SK-N-SH (cell line): ENCODE measurements at regions not wholly inside any gene's neighbourhood (a gene's known extent, or its start where the extent isn't known, plus 50 kb on each side); places are given as distances from the start of the nearest gene placed in this dataset.

ENCODE experiments used
- CTCF ChIA-PET: fragments of 300-600, 350-600 bp; formaldehyde crosslinking; extraction: SDS; loops from one replicate; lab custom pipeline; 2021; lab: Yijun Ruan, JAX
- POLR2A ChIA-PET: fragments of 350-600 bp; sonication (Branson Sonifier 250); formaldehyde crosslinking; extraction: SDS; loops from one replicate; lab custom pipeline; 2020; ENCODE audit warnings: antibody characterized with exemption, inconsistent platforms; lab: Yijun Ruan, JAX
- DNase-seq: peaks from one replicate; pipeline ENCODE4 v3.0.0; 2012
- H2AFZ ChIP-seq: fragments of 200-600 bp; sonication (generic); 2 replicates; pipeline ENCODE4 v1.8.1; 2016; ENCODE audit warnings: antibody characterized with exemption, mild to moderate bottlenecking, low read depth
- H3F3A ChIP-seq: fragments of 200-600 bp; sonication (generic); replicated peaks from 2 replicates; pipeline ENCODE3; 2016; ENCODE audit warnings: antibody characterized with exemption, mild to moderate bottlenecking; ENCODE audit not compliant: insufficient read depth
- H3K27ac ChIP-seq, 2 experiments: fragments of 200-500 bp in 1 of 2; fragments of 200-600 bp in 1 of 2; sonication (Bioruptor generic) in 1 of 2; sonication (generic), shearing (Covaris generic) in 1 of 2; 2 replicates each; pipeline versions ENCODE4 v1.5.1 to v1.6.1; 2014 to 2016; ENCODE audit warnings: low read depth in 2 of 2, inconsistent platforms in 1 of 2, low read length in 1 of 2, mild to moderate bottlenecking in 1 of 2, mixed read lengths in 1 of 2
- H3K27me3 ChIP-seq: fragments of 200-600 bp; sonication (generic), shearing (Covaris generic); 2 replicates; pipeline ENCODE4 v1.6.1; 2016; ENCODE audit warnings: mixed run types; ENCODE audit not compliant: insufficient read depth
- H3K36me3 ChIP-seq, 2 experiments: fragments of 200-500 bp in 1 of 2; fragments of 200-600 bp in 1 of 2; sonication (Bioruptor generic) in 1 of 2; sonication (generic) in 1 of 2; replicated peaks in 1 of 2; 2 replicates each; pipeline versions ENCODE3 to v1.5.1; 2014 to 2016; ENCODE audit warnings: low read length in 1 of 2, mild to moderate bottlenecking in 1 of 2; ENCODE audit not compliant: insufficient read depth in 2 of 2, control insufficient read depth in 1 of 2
- H3K4me1 ChIP-seq, 2 experiments: fragments of 200-500 bp in 1 of 2; fragments of 200-600 bp in 1 of 2; sonication (Bioruptor generic) in 1 of 2; sonication (generic), shearing (Covaris generic) in 1 of 2; 2 replicates each; pipeline versions ENCODE4 v1.5.1 to v1.6.1; 2014 to 2016; ENCODE audit warnings: low read depth in 1 of 2, low read length in 1 of 2, mixed run types in 1 of 2; ENCODE audit not compliant: insufficient read depth in 2 of 2, control insufficient read depth in 1 of 2
- H3K4me2 ChIP-seq: fragments of 200-600 bp; sonication (generic), shearing (Covaris generic); 2 replicates; pipeline ENCODE4 v1.6.1; 2017; ENCODE audit warnings: mixed run types
- H3K4me3 ChIP-seq, 2 experiments: fragments of 200-500 bp in 1 of 2; fragments of 200-600 bp in 1 of 2; sonication (Bioruptor generic) in 1 of 2; sonication (generic), shearing (Covaris generic) in 1 of 2; 2 replicates each; pipeline versions ENCODE4 v1.5.1 to v1.8.1; 2014 to 2016; ENCODE audit warnings: low read depth in 2 of 2, inconsistent platforms in 1 of 2, low read length in 1 of 2, mild to moderate bottlenecking in 1 of 2, mixed read lengths in 1 of 2, moderate library complexity in 1 of 2
- H3K79me2 ChIP-seq: fragments of 200-600 bp; sonication (generic); 2 replicates; pipeline ENCODE4 v1.8.1; 2017; ENCODE audit warnings: mild to moderate bottlenecking; ENCODE audit not compliant: insufficient read depth
- H3K9ac ChIP-seq: fragments of 200-600 bp; sonication (generic); 2 replicates; pipeline ENCODE4 v1.6.1; 2017; ENCODE audit warnings: mixed run types
- H3K9me2 ChIP-seq: fragments of 200-600 bp; sonication (generic); 2 replicates; pipeline ENCODE4 v1.6.1; 2017; ENCODE audit warnings: mixed run types
- H3K9me3 ChIP-seq: fragments of 200-600 bp; sonication (generic); 2 replicates; pipeline ENCODE4 v1.6.1; 2017; ENCODE audit warnings: mixed run types, mild to moderate bottlenecking, moderate library complexity
- H4K20me1 ChIP-seq: fragments of 200-600 bp; sonication (generic); 2 replicates; pipeline ENCODE4 v1.6.1; 2017; ENCODE audit warnings: mild to moderate bottlenecking, mixed run types; ENCODE audit not compliant: insufficient read depth
- CHD2 ChIP-seq: fragments of 150-350 bp; IDR thresholded peaks from 2 replicates; pipeline ENCODE4 v1.6.1; 2018; ENCODE audit warnings: low read length; ENCODE audit not compliant: partially characterized antibody
- EP300 ChIP-seq, 2 experiments: IDR thresholded peaks; 2 replicates each; pipeline versions ENCODE4 v1.4.0 to v1.6.1; 2012; ENCODE audit warnings: borderline replicate concordance in 1 of 2, low read depth in 1 of 2, low read length in 1 of 2
- EZH2phosphoT487 ChIP-seq: fragments of 200-600 bp; sonication (generic); IDR thresholded peaks from 2 replicates; pipeline ENCODE4 v1.6.1; 2017; ENCODE audit warnings: low read depth, mixed run types, mild to moderate bottlenecking, antibody characterized with exemption, moderate library complexity, borderline replicate concordance
- FOSL2 ChIP-seq: IDR thresholded peaks from 2 replicates; pipeline ENCODE4 v1.4.0; 2012; ENCODE audit warnings: low read depth, mild to moderate bottlenecking, moderate library complexity, borderline replicate concordance
- FOXM1 ChIP-seq: IDR thresholded peaks from 2 replicates; pipeline ENCODE4 v1.4.0; 2012; ENCODE audit warnings: low read depth, mild to moderate bottlenecking
- MEF2A ChIP-seq: IDR thresholded peaks from 2 replicates; pipeline ENCODE4 v1.4.0; 2012; ENCODE audit warnings: low read depth, borderline replicate concordance
- NRF1 ChIP-seq: IDR thresholded peaks from 2 replicates; pipeline ENCODE4 v1.6.1; 2012; ENCODE audit warnings: low read depth, mild to moderate bottlenecking, low read length
- PBX3 ChIP-seq: IDR thresholded peaks from 2 replicates; pipeline ENCODE4; 2012
- POLR2AphosphoS5 ChIP-seq: IDR thresholded peaks from 2 replicates; pipeline ENCODE4 v1.6.1; 2012; ENCODE audit warnings: low read depth, low read length
- RCOR1 ChIP-seq: fragments of 150-350 bp; IDR thresholded peaks from 2 replicates; pipeline ENCODE4 v1.6.1; 2017; ENCODE audit warnings: antibody characterized with exemption, low read length
- SIN3A ChIP-seq: IDR thresholded peaks from 2 replicates; pipeline ENCODE4 v1.6.1; 2012; ENCODE audit warnings: low read depth, mild to moderate bottlenecking, low read length, moderate library complexity, borderline replicate concordance
- TCF12 ChIP-seq: IDR thresholded peaks from 2 replicates; pipeline ENCODE4 v1.4.0; 2012
- YY1 ChIP-seq: IDR thresholded peaks from 2 replicates; pipeline ENCODE4 v1.4.0; 2012; ENCODE audit warnings: low read depth, mild to moderate bottlenecking
- WGBS: methylation state at CpG from one replicate; pipeline ENCODE4 v1.1.6; 2017; ENCODE audit warnings: low lambda C conversion rate; 5-methylcytosine and 5-hydroxymethylcytosine counted together
- TF ChIP-seq, protein P1 (sequence below): fragments of 150-350 bp; IDR thresholded peaks from 2 replicates; pipeline ENCODE4 v1.6.1; 2016; ENCODE audit warnings: mild to moderate bottlenecking, low read depth, low read length
- TF ChIP-seq, protein P2 (sequence below): IDR thresholded peaks from 2 replicates; pipeline ENCODE4 v1.6.1; 2012; ENCODE audit warnings: mild to moderate bottlenecking, low read depth, low read length, moderate library complexity
- TF ChIP-seq, protein P3 (sequence below): fragments of 150-350 bp; IDR thresholded peaks from 2 replicates; pipeline ENCODE4 v1.6.1; 2017; ENCODE audit warnings: antibody characterized with exemption, low read length, low read depth, borderline replicate concordance

DNA sequence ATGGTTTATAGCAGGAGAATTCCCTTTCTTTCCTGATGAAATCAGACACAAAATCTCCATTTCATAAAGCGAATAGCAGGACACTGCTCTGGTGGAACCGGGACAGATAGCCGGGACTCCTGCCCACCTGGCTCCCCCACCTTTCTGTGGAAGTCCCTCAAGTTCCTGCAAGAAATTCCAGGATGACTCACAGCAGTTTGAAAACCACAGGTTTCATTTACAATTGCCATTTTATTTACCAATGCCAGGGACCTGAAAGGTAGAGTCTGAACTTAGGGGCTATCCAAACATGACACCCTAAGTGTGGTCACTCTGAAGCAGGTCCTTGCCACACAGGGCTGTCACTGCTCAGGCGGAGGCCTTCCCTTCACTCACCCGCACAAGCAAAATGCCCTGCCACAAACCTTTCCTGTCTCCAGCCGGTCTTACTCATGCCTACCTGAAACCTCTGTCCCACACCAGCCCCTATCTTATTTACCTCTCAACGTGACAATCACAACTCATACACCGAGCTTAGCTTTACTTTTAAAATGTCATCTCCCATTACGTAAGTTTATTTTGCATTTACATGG is 63.3 kb upstream of the TAF1L start:
- Histone ChIP-seq H3K4me2 (no peak overlapping the region), H3K4me1 (no peaks in the 10 kb centered on the region), H3F3A (no peaks in the 10 kb centered on the region), H4K20me1 (no peaks in the 10 kb centered on the region), H3K27me3 (no peaks in the 10 kb centered on the region; the same call in 1 of the 2 replicates), H3K9me3 (no peaks in the 10 kb centered on the region), H3K79me2 (no peaks in the 10 kb centered on the region), H3K9ac (no peak overlapping the region), H3K36me3 (no peaks in the 10 kb centered on the region), H3K9me2 (no peaks in the 10 kb centered on the region), H3K4me3 (no peak overlapping the region), H3K27ac (no peak overlapping the region), H2AFZ (no peak overlapping the region)
- no peak for DNase-seq
- CTCF ChIA-PET = no interaction called here
- no peak for TF ChIP-seq RCOR1
- TF ChIP-seq MEF2A = no peak
- TF ChIP-seq SIN3A = no peak
- TF ChIP-seq EP300 (IDR thresholded peaks at IDR 0.05; ENCODE audit: borderline replicate concordance in 1 of 2, low read depth in 1 of 2, low read length in 1 of 2) = no peak
- TF ChIP-seq PBX3 = no peak
- no peak for TF ChIP-seq YY1
- TF ChIP-seq, protein P1, sequence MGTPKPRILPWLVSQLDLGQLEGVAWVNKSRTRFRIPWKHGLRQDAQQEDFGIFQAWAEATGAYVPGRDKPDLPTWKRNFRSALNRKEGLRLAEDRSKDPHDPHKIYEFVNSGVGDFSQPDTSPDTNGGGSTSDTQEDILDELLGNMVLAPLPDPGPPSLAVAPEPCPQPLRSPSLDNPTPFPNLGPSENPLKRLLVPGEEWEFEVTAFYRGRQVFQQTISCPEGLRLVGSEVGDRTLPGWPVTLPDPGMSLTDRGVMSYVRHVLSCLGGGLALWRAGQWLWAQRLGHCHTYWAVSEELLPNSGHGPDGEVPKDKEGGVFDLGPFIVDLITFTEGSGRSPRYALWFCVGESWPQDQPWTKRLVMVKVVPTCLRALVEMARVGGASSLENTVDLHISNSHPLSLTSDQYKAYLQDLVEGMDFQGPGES = no peak
- WGBS = 34% methylated on average over 8 of the region's 9 CpGs
- POLR2A ChIA-PET = no interaction called here

DNA sequence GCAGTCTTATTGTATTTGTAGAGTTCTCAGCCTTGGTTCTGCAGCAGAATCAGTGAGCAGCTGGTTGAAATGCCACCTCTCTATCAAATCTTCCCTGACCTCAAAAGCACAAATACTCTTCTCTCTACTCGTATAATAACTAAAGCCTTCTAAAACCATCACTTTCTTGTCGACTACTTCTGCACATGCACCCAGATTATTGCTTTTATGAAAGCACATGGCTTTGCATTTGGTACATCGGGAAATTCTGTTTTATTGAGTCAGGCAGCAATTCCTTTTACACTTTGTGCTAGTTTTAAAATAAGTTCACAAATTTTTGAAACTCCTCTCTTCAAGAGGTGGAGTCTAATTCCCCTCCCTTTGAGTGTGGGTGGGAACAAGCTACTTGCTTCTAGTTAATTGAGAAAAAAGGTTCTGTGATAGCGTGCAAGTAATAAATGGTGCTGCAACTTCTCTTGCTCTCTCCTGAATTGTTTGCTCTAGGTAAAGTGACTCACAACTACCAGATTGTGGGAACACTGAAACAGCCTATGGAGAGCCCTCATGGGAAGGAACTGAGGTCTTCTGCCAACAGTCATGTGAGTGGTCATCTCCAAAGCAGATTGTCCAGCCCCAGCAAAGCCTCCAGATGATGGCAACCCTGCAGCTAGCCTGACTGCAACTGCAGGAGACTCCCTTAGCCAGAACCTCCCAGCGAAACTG is 66.0 kb upstream of the TAF1L start:
- CTCF ChIA-PET = interaction anchor here (1.3 kb wide), 1 partner anchor 113 kb away, joined by 3 read pairs; no protein-coding TSS in a partner anchor
- H4K20me1 ChIP-seq = no peaks in the 10 kb centered on the region
- no peak overlapping the region for H3K27ac ChIP-seq
- H3K79me2 ChIP-seq = no peaks in the 10 kb centered on the region
- no peaks in the 10 kb centered on the region for H3K9me3 ChIP-seq
- no peaks in the 10 kb centered on the region; a peak in 1 of 4 replicates for H3K4me1 ChIP-seq
- H3K9ac ChIP-seq = no peak overlapping the region
- DNase-seq = no peak
- no peak overlapping the region for H3K4me3 ChIP-seq
- no peaks in the 10 kb centered on the region for H3K9me2 ChIP-seq
- H3K36me3 ChIP-seq = no peaks in the 10 kb centered on the region
- no peaks in the 10 kb centered on the region; the same call in 1 of the 2 replicates for H3K27me3 ChIP-seq
- H3F3A ChIP-seq = no peaks in the 10 kb centered on the region
- no peak overlapping the region for H2AFZ ChIP-seq
- WGBS = 6% methylated on average over 5 of the region's 5 CpGs
- no peak overlapping the region for H3K4me2 ChIP-seq
- POLR2A ChIA-PET = no interaction called here
- no peak for TF ChIP-seq NRF1
- TF ChIP-seq EZH2phosphoT487 = no peak
- TF ChIP-seq, protein P1 = no peak
- TF ChIP-seq FOXM1 = no peak
- no peak for TF ChIP-seq FOSL2
- TF ChIP-seq, protein P2, sequence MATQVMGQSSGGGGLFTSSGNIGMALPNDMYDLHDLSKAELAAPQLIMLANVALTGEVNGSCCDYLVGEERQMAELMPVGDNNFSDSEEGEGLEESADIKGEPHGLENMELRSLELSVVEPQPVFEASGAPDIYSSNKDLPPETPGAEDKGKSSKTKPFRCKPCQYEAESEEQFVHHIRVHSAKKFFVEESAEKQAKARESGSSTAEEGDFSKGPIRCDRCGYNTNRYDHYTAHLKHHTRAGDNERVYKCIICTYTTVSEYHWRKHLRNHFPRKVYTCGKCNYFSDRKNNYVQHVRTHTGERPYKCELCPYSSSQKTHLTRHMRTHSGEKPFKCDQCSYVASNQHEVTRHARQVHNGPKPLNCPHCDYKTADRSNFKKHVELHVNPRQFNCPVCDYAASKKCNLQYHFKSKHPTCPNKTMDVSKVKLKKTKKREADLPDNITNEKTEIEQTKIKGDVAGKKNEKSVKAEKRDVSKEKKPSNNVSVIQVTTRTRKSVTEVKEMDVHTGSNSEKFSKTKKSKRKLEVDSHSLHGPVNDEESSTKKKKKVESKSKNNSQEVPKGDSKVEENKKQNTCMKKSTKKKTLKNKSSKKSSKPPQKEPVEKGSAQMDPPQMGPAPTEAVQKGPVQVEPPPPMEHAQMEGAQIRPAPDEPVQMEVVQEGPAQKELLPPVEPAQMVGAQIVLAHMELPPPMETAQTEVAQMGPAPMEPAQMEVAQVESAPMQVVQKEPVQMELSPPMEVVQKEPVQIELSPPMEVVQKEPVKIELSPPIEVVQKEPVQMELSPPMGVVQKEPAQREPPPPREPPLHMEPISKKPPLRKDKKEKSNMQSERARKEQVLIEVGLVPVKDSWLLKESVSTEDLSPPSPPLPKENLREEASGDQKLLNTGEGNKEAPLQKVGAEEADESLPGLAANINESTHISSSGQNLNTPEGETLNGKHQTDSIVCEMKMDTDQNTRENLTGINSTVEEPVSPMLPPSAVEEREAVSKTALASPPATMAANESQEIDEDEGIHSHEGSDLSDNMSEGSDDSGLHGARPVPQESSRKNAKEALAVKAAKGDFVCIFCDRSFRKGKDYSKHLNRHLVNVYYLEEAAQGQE = no peak
- TF ChIP-seq POLR2AphosphoS5 = no peak
- TF ChIP-seq PBX3 = no peak
- TF ChIP-seq, protein P3, sequence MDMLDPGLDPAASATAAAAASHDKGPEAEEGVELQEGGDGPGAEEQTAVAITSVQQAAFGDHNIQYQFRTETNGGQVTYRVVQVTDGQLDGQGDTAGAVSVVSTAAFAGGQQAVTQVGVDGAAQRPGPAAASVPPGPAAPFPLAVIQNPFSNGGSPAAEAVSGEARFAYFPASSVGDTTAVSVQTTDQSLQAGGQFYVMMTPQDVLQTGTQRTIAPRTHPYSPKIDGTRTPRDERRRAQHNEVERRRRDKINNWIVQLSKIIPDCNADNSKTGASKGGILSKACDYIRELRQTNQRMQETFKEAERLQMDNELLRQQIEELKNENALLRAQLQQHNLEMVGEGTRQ = no peak
- TF ChIP-seq CHD2 = no peak
- TF ChIP-seq EP300 (IDR thresholded peaks at IDR 0.05; ENCODE audit: borderline replicate concordance in 1 of 2, low read depth in 1 of 2, low read length in 1 of 2) = no peak
- no peak for TF ChIP-seq TCF12
